ENCODE measurements at regions not wholly inside any gene's neighbourhood (a gene's known extent, or its start where the extent isn't known, plus 50 kb on each side); places are given as distances from the start of the nearest gene placed in this dataset.

- TF ChIP-seq EP300 (IDR thresholded peaks at IDR 0.05) (no peak), CTCF (IDR thresholded peaks at IDR 0.05) (no peak), POLR2A (IDR thresholded peaks at IDR 0.05; ENCODE audit: low read depth) (no peak)
- no peak overlapping the region for H3K27ac ChIP-seq (replicated peaks in 1 of 4)
- H3K4me1 ChIP-seq, result no peaks in the 10 kb centered on the region
- WGBS, result 59% methylated on average over 4 of the region's 4 CpGs
- no peaks in the 10 kb centered on the region for H3K36me3 ChIP-seq
- no peak for DNase-seq (ENCODE audit: extremely low spot score)
- intact Hi-C loops (cut with DNase I), result no loop called here
- no peaks in the 10 kb centered on the region for H3K27me3 ChIP-seq
- no peaks in the 10 kb centered on the region for H3K9me3 ChIP-seq
- H3K4me3 ChIP-seq, result no peak overlapping the region
Observed at GRCh38 chr2:13252615-13253014, 535.9 kb downstream of the TRIB2 start.

GRCh38 chr2:13255485-13255884, 538.7 kb downstream of the TRIB2 start:
- TF ChIP-seq EP300 (IDR thresholded peaks at IDR 0.05) (no peak), POLR2AphosphoS5 (IDR thresholded peaks at IDR 0.05) (no peak), CTCF (IDR thresholded peaks at IDR 0.05) (no peak), POLR2A (IDR thresholded peaks at IDR 0.05; ENCODE audit: low read depth) (no peak)
- no peaks in the 10 kb centered on the region for H3K36me3 ChIP-seq
- no peak overlapping the region for H3K4me3 ChIP-seq
- no peaks in the 10 kb centered on the region for H3K4me1 ChIP-seq
- no peak for DNase-seq (ENCODE audit: extremely low spot score)
- intact Hi-C loops (cut with DNase I), result no loop called here
- WGBS, result 77% methylated on average over 1 of the region's 1 CpG
- no peak overlapping the region for H3K27ac ChIP-seq (replicated peaks in 1 of 4)
- H3K27me3 ChIP-seq, result no peaks in the 10 kb centered on the region
- H3K9me3 ChIP-seq, result no peaks in the 10 kb centered on the region

- Histone ChIP-seq H3K4me1 (no peaks in the 10 kb centered on the region), H3K27me3 (no peaks in the 10 kb centered on the region), H3K27ac (replicated peaks in 1 of 4) (no peak overlapping the region), H3K4me3 (no peak overlapping the region), H3K9me3 (peaks cover 0 to 2% (median 0%) of the 10 kb centered on the region in 4 donors), H3K36me3 (no peaks in the 10 kb centered on the region)
- intact Hi-C loops (cut with DNase I), result no loop called here
- 29% methylated on average over 2 of the region's 2 CpGs for WGBS
- TF ChIP-seq CTCF (IDR thresholded peaks at IDR 0.05) (no peak), POLR2A (IDR thresholded peaks at IDR 0.05; ENCODE audit: low read depth) (no peak), POLR2AphosphoS5 (IDR thresholded peaks at IDR 0.05) (no peak), EP300 (IDR thresholded peaks at IDR 0.05) (no peak)
- no peak for DNase-seq (ENCODE audit: extremely low spot score)
Observed at GRCh38 chr2:13260402-13260801, 543.7 kb downstream of the TRIB2 start.

- Histone ChIP-seq H3K36me3 (no peaks in the 10 kb centered on the region), H3K4me3 (no peak overlapping the region), H3K4me1 (no peaks in the 10 kb centered on the region), H3K27ac (replicated peaks in 1 of 4) (no peak overlapping the region), H3K27me3 (no peaks in the 10 kb centered on the region), H3K9me3 (peaks cover 0 to 2% (median 0%) of the 10 kb centered on the region in 4 donors)
- no peak for TF ChIP-seq EP300 (IDR thresholded peaks at IDR 0.05)
- no peak for TF ChIP-seq POLR2AphosphoS5 (IDR thresholded peaks at IDR 0.05)
- TF ChIP-seq POLR2A (IDR thresholded peaks at IDR 0.05; ENCODE audit: low read depth), result no peak
- no peak for TF ChIP-seq CTCF (IDR thresholded peaks at IDR 0.05)
- 27% methylated on average over 1 of the region's 1 CpG for WGBS
- DNase-seq (ENCODE audit: extremely low spot score), result no peak
- intact Hi-C loops (cut with DNase I), result no loop called here
Observed at GRCh38 chr2:13266166-13266565, 549.4 kb downstream of the TRIB2 start.

- Histone ChIP-seq H3K27ac (replicated peaks in 1 of 4) (no peak overlapping the region), H3K4me1 (no peaks in the 10 kb centered on the region), H3K4me3 (no peak overlapping the region), H3K9me3 (peaks cover 0 to 8% (median 0%) of the 10 kb centered on the region in 4 donors), H3K27me3 (no peaks in the 10 kb centered on the region), H3K36me3 (no peaks in the 10 kb centered on the region)
- no peak for DNase-seq (ENCODE audit: extremely low spot score)
- TF ChIP-seq CTCF (IDR thresholded peaks at IDR 0.05) (no peak), EP300 (IDR thresholded peaks at IDR 0.05) (no peak), POLR2AphosphoS5 (IDR thresholded peaks at IDR 0.05) (no peak)
- intact Hi-C loops (cut with DNase I), result no loop called here
- WGBS, result 87% methylated on average over 8 of the region's 8 CpGs
Observed at GRCh38 chr2:13284688-13285087, 568.0 kb downstream of the TRIB2 start.
